ENCODE measurements at regions not wholly inside any gene's neighbourhood (a gene's known extent, or its start where the extent isn't known, plus 50 kb on each side); places are given as distances from the start of the nearest gene placed in this dataset.

GRCh38 chr18:53874103-53874502, 350.4 kb downstream of the MBD2 start:
- Histone ChIP-seq H3K27me3 (no peaks in the 10 kb centered on the region), H3K36me3 (no peaks in the 10 kb centered on the region), H3K27ac (no peak overlapping the region), H3K4me1 (peaks cover 0 to 11% (median 0%) of the 10 kb centered on the region in 3 donors), H3K4me3 (no peak overlapping the region), H3K9me3 (no peaks in the 10 kb centered on the region)
- 82 to 83% methylated on average over 2 of the region's 2 CpGs for WGBS, 2 donors (ENCODE audit: low coverage in 1 of 2)
- no peak for TF ChIP-seq EP300 (IDR thresholded peaks at IDR 0.05)
- TF ChIP-seq CTCF (IDR thresholded peaks at IDR 0.05): no peak
- no peak for TF ChIP-seq POLR2A (IDR thresholded peaks at IDR 0.05)
- no peak for TF ChIP-seq POLR2AphosphoS5 (IDR thresholded peaks at IDR 0.05)
- no peak for ATAC-seq

GRCh38 chr18:53864770-53865169, 359.7 kb downstream of the MBD2 start:
- TF ChIP-seq CTCF (IDR thresholded peaks at IDR 0.05) (no peak), EP300 (IDR thresholded peaks at IDR 0.05) (no peak), POLR2A (IDR thresholded peaks at IDR 0.05) (no peak), POLR2AphosphoS5 (IDR thresholded peaks at IDR 0.05) (no peak)
- H3K27me3 ChIP-seq: no peaks in the 10 kb centered on the region
- no peak overlapping the region for H3K4me3 ChIP-seq
- ATAC-seq: no peak
- WGBS, 2 donors (ENCODE audit: low coverage in 1 of 2): 35 to 50% methylated on average over 5 of the region's 5 CpGs
- H3K4me1 ChIP-seq: peaks cover 0 to 11% (median 0%) of the 10 kb centered on the region in 3 donors
- H3K9me3 ChIP-seq: no peaks in the 10 kb centered on the region
- no peaks in the 10 kb centered on the region for H3K36me3 ChIP-seq
- no peak overlapping the region for H3K27ac ChIP-seq

- Histone ChIP-seq H3K27me3 (no peaks in the 10 kb centered on the region), H3K36me3 (no peaks in the 10 kb centered on the region), H3K4me3 (no peak overlapping the region), H3K4me1 (no peaks in the 10 kb centered on the region), H3K9me3 (no peaks in the 10 kb centered on the region), H3K27ac (no peak overlapping the region)
- WGBS, 2 donors (ENCODE audit: low coverage in 1 of 2): 44 to 90% methylated on average over 1 of the region's 1 CpG
- TF ChIP-seq POLR2AphosphoS5 (IDR thresholded peaks at IDR 0.05): no peak
- TF ChIP-seq CTCF (IDR thresholded peaks at IDR 0.05): no peak
- no peak for TF ChIP-seq EP300 (IDR thresholded peaks at IDR 0.05)
- TF ChIP-seq POLR2A (IDR thresholded peaks at IDR 0.05): no peak
- no peak for ATAC-seq
These were observed 361.5 kb downstream of the MBD2 start for GRCh38 chr18:53862921-53863320.

GRCh38 chr18:53861185-53861584, 363.3 kb downstream of the MBD2 start:
- no peak overlapping the region for H3K4me3 ChIP-seq
- no peak overlapping the region for H3K27ac ChIP-seq
- no peak for ATAC-seq
- no peaks in the 10 kb centered on the region for H3K9me3 ChIP-seq
- no peaks in the 10 kb centered on the region for H3K27me3 ChIP-seq
- whole genome bisulfite sequencing, 2 donors (ENCODE audit: low coverage in 1 of 2): no CpG with 5 or more reads among the region's 1 CpG
- H3K36me3 ChIP-seq: no peaks in the 10 kb centered on the region
- TF ChIP-seq POLR2A (IDR thresholded peaks at IDR 0.05) (no peak), EP300 (IDR thresholded peaks at IDR 0.05) (no peak), POLR2AphosphoS5 (IDR thresholded peaks at IDR 0.05) (no peak), CTCF (IDR thresholded peaks at IDR 0.05) (no peak)
- H3K4me1 ChIP-seq: no peaks in the 10 kb centered on the region

- Histone ChIP-seq H3K4me1 (no peaks in the 10 kb centered on the region), H3K27ac (no peak overlapping the region), H3K27me3 (no peaks in the 10 kb centered on the region), H3K4me3 (no peak overlapping the region), H3K9me3 (no peaks in the 10 kb centered on the region), H3K36me3 (no peaks in the 10 kb centered on the region)
- TF ChIP-seq CTCF (IDR thresholded peaks at IDR 0.05): no peak
- TF ChIP-seq EP300 (IDR thresholded peaks at IDR 0.05): no peak
- no peak for TF ChIP-seq POLR2A (IDR thresholded peaks at IDR 0.05)
- TF ChIP-seq POLR2AphosphoS5 (IDR thresholded peaks at IDR 0.05): no peak
- no peak for ATAC-seq
- WGBS, 2 donors (ENCODE audit: low coverage in 1 of 2): 88 to 93% methylated on average over 1 of the region's 1 CpG
These were observed 364.7 kb downstream of the MBD2 start for GRCh38 chr18:53859764-53860163.
